Thyroid gland (tissue), 4 donors: ENCODE measurements at regions not wholly inside any gene's neighbourhood (a gene's known extent, or its start where the extent isn't known, plus 50 kb on each side); places are given as distances from the start of the nearest gene placed in this dataset.

Source experiments
- POLR2A ChIP-seq, 2 donors: fragments of 450-650 bp; IDR thresholded peaks; one replicate each; pipeline ENCODE4 v1.6.1; 2017; ENCODE audit warnings: antibody characterized with exemption in 2 of 2, mild to moderate bottlenecking in 2 of 2, moderate library complexity in 1 of 2
- TF ChIP-seq, protein P1 (sequence below), 6 experiments: fragments of 200-600 bp in 3 of 6; fragments of 450-650 bp in 3 of 6; sonication (generic) in 3 of 6; IDR thresholded peaks; one replicate each; pipeline ENCODE4 v1.5.1; 2016 to 2019; ENCODE audit warnings: antibody characterized with exemption in 6 of 6, mild to moderate bottlenecking in 2 of 6, inconsistent platforms in 1 of 6, moderate library complexity in 1 of 6

DNA sequence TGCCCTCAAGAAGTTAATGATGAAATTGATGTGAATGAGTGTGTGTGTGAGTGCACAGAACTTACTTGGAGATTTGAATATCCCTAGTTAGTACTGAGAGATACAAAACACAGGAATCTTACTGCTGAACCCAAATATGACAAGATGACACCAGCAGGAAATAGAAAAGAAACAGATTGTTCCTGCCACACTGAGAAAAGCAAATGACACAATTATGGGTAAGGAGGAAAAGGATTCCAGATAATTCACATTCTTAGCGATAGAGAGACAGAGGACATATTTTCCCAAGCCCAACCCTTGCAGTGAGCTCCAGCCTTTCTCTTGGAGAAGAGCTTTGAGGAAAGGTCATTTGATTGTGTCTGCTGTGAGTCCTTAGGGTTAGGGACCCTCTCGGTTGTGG lies 105.7 kb upstream of the SMIM21 start:
- TF ChIP-seq, protein P1, sequence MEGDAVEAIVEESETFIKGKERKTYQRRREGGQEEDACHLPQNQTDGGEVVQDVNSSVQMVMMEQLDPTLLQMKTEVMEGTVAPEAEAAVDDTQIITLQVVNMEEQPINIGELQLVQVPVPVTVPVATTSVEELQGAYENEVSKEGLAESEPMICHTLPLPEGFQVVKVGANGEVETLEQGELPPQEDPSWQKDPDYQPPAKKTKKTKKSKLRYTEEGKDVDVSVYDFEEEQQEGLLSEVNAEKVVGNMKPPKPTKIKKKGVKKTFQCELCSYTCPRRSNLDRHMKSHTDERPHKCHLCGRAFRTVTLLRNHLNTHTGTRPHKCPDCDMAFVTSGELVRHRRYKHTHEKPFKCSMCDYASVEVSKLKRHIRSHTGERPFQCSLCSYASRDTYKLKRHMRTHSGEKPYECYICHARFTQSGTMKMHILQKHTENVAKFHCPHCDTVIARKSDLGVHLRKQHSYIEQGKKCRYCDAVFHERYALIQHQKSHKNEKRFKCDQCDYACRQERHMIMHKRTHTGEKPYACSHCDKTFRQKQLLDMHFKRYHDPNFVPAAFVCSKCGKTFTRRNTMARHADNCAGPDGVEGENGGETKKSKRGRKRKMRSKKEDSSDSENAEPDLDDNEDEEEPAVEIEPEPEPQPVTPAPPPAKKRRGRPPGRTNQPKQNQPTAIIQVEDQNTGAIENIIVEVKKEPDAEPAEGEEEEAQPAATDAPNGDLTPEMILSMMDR (IDR thresholded peaks at IDR 0.05) = no peak
- TF ChIP-seq POLR2A (IDR thresholded peaks at IDR 0.05) = no peak
